ENCODE measurements at regions not wholly inside any gene's neighbourhood (a gene's known extent, or its start where the extent isn't known, plus 50 kb on each side); places are given as distances from the start of the nearest gene placed in this dataset.

- dilution Hi-C loops (cut with MboI; ENCODE audit: extremely low pct_ligation_motif_present, low sequenced_read_pairs) (no loop called here), intact Hi-C loops (cut with micrococcal nuclease) (no loop called here)
- no peak for DNase-seq (ENCODE audit: low read depth, low spot score)
- Histone ChIP-seq H3K9ac (replicated peaks; ENCODE audit: extremely low read depth, insufficient read depth, low read length) (no peak overlapping the region), H3K9me3 (replicated peaks; ENCODE audit: control insufficient read depth, insufficient read depth, low read length) (no peaks in the 10 kb centered on the region), H3K27me3 (ENCODE audit: control insufficient read depth in 2 of 2, insufficient read depth in 2 of 2, low read length in 2 of 2) (no peaks in the 10 kb centered on the region), H3K4me1 (ENCODE audit: control insufficient read depth, extremely low read depth, insufficient read depth, low read length) (no peaks in the 10 kb centered on the region), H3K4me3 (replicated peaks in 1 of 3; ENCODE audit: insufficient read depth in 1 of 3, low read depth in 1 of 3, low read length in 3 of 3) (no peak overlapping the region), H3K9me1 (replicated peaks; ENCODE audit: control insufficient read depth, extremely low read depth, insufficient read depth, low read length) (no peaks in the 10 kb centered on the region), H3K27ac (ENCODE audit: insufficient read depth, low read depth, low read length) (no peak overlapping the region), H3K4me2 (ENCODE audit: insufficient read depth, low read length) (no peak overlapping the region), H3K79me2 (ENCODE audit: control insufficient read depth, insufficient read depth, low read length) (no peaks in the 10 kb centered on the region), H2AFZ (ENCODE audit: low read depth, low read length) (no peak overlapping the region), H3K36me3 (ENCODE audit: control insufficient read depth in 2 of 2, extremely low read depth in 1 of 2, insufficient read depth in 2 of 2, low read length in 2 of 2) (no peaks in the 10 kb centered on the region), H4K20me1 (replicated peaks; ENCODE audit: control insufficient read depth, extremely low read depth, insufficient read depth, low read length) (no peaks in the 10 kb centered on the region)
- BruUV-seq (replicated peaks) = no TSS peak
- TF ChIP-seq JUN (IDR thresholded peaks at IDR 0.05; ENCODE audit: borderline replicate concordance, insufficient read depth, insufficient read length, low read depth) = no peak
- TF ChIP-seq EZH2 (IDR thresholded peaks at IDR 0.05; ENCODE audit: borderline replicate concordance, low read depth, low read length, severe bottlenecking) = no peak
- no peak for TF ChIP-seq MAX (IDR thresholded peaks at IDR 0.05; ENCODE audit: insufficient read depth, insufficient read length)
- no peak for TF ChIP-seq GATA2 (IDR thresholded peaks at IDR 0.05; ENCODE audit: insufficient read depth, insufficient read length, low read depth, low read length)
- no peak for TF ChIP-seq CTCF (IDR thresholded peaks at IDR 0.05; ENCODE audit: extremely low read depth in 1 of 2, insufficient read depth in 1 of 2, low read depth in 1 of 2, low read length in 2 of 2)
- TF ChIP-seq MYC (IDR thresholded peaks at IDR 0.05; ENCODE audit: low read depth, low read length) = no peak
- no peak for TF ChIP-seq POLR2A (IDR thresholded peaks at IDR 0.05; ENCODE audit: low read depth, low read length)
- no peak for TF ChIP-seq FOS (IDR thresholded peaks at IDR 0.05; ENCODE audit: borderline replicate concordance, insufficient read depth, low read length)
- no peak for TF ChIP-seq POLR2AphosphoS5 (IDR thresholded peaks at IDR 0.05; ENCODE audit: insufficient read depth, low read depth, low read length)
- FAIRE-seq = no peak
- CTCF ChIA-PET = no interaction called here
- POLR2A ChIA-PET = no interaction called here
Observed at GRCh38 chr20:40223810-40224209, 465.2 kb downstream of the MAFB start.
